ENCODE measurements at regions not wholly inside any gene's neighbourhood (a gene's known extent, or its start where the extent isn't known, plus 50 kb on each side); places are given as distances from the start of the nearest gene placed in this dataset.

- TF ChIP-seq CTCF (IDR thresholded peaks at IDR 0.05) (no peak), POLR2A (IDR thresholded peaks at IDR 0.05) (no peak)
Measured at GRCh38 chr15:31433091-31433490, 106.5 kb downstream of the KLF13 start.

Measured in thyroid gland (tissue), 4 donors.